H9 (cell line): ENCODE measurements at regions not wholly inside any gene's neighbourhood (a gene's known extent, or its start where the extent isn't known, plus 50 kb on each side); places are given as distances from the start of the nearest gene placed in this dataset.

Experiments used
- DNase-seq: peaks from one replicate; pipeline ENCODE4 v3.0.0-alpha.2; 2017
- H2AFZ ChIP-seq: one replicate; pipeline ENCODE4 v1.6.1; 2013; ENCODE audit warnings: mild to moderate bottlenecking, low read length, control low read depth, moderate library complexity
- H2AK5ac ChIP-seq: 2 replicates; pipeline ENCODE4 v1.6.1; 2013; ENCODE audit warnings: low read length, control low read depth, mixed read lengths; ENCODE audit not compliant: insufficient read length
- H2BK120ac ChIP-seq: one replicate; pipeline ENCODE4 v1.6.1; 2013; ENCODE audit warnings: low read depth, mild to moderate bottlenecking, low read length, control low read depth, inconsistent platforms; ENCODE audit not compliant: poor library complexity, severe bottlenecking
- H2BK12ac ChIP-seq: 2 replicates; pipeline ENCODE4 v1.6.1; 2013; ENCODE audit warnings: low read length, control low read depth, mixed read lengths, low read depth; ENCODE audit not compliant: insufficient read length
- H2BK15ac ChIP-seq: 2 replicates; pipeline ENCODE4 v1.6.1; 2013; ENCODE audit warnings: low read depth, low read length, control low read depth
- H2BK20ac ChIP-seq: one replicate; pipeline ENCODE4 v1.6.1; 2013; ENCODE audit warnings: low read depth, mild to moderate bottlenecking, low read length, control low read depth, inconsistent platforms; ENCODE audit not compliant: poor library complexity, severe bottlenecking
- H2BK5ac ChIP-seq: 2 replicates; pipeline ENCODE4 v1.6.1; 2013; ENCODE audit warnings: low read length, control low read depth, mixed read lengths; ENCODE audit not compliant: insufficient read length
- H3K14ac ChIP-seq: 2 replicates; pipeline ENCODE4 v1.6.1; 2013; ENCODE audit warnings: low read length, control low read depth; ENCODE audit not compliant: insufficient read depth
- H3K18ac ChIP-seq: 2 replicates; pipeline ENCODE4 v1.6.1; 2013; ENCODE audit warnings: low read depth, mild to moderate bottlenecking, mixed read lengths, low read length, control low read depth; ENCODE audit not compliant: insufficient read length
- H3K23ac ChIP-seq: 2 replicates; pipeline ENCODE4 v1.6.1; 2013; ENCODE audit warnings: low read length, control low read depth, mixed read lengths, low read depth; ENCODE audit not compliant: insufficient read length
- H3K23me2 ChIP-seq: 2 replicates; pipeline ENCODE4 v1.6.1; 2013; ENCODE audit warnings: low read depth, mild to moderate bottlenecking, mixed read lengths, low read length, control low read depth; ENCODE audit not compliant: insufficient read length, poor library complexity, severe bottlenecking
- H3K27ac ChIP-seq: 2 replicates; pipeline ENCODE4 v1.5.1; 2013; ENCODE audit warnings: low read length, control low read depth, mixed read lengths, low read depth; ENCODE audit not compliant: insufficient read length
- H3K27me3 ChIP-seq: 2 replicates; pipeline ENCODE4 v1.6.1; 2013; ENCODE audit warnings: low read length, control low read depth, inconsistent platforms; ENCODE audit not compliant: insufficient read depth
- H3K4ac ChIP-seq: 2 replicates; pipeline ENCODE4 v1.6.1; 2013; ENCODE audit warnings: low read depth, mild to moderate bottlenecking, control low read depth, inconsistent platforms, low read length, moderate library complexity
- H3K4me1 ChIP-seq: 2 replicates; pipeline ENCODE4 v1.6.1; 2013; ENCODE audit warnings: low read length, control low read depth, inconsistent platforms; ENCODE audit not compliant: insufficient read depth
- H3K4me2 ChIP-seq: 2 replicates; pipeline ENCODE4 v1.6.1; 2013; ENCODE audit warnings: low read length, control low read depth, mixed read lengths; ENCODE audit not compliant: insufficient read length, insufficient read depth
- H3K56ac ChIP-seq: 2 replicates; pipeline ENCODE4 v1.6.1; 2013; ENCODE audit warnings: low read depth, mild to moderate bottlenecking, mixed read lengths, low read length, control low read depth; ENCODE audit not compliant: insufficient read length
- H3K79me1 ChIP-seq: 2 replicates; pipeline ENCODE4 v1.6.1; 2013; ENCODE audit warnings: low read depth, mild to moderate bottlenecking, moderate library complexity, low read length, control low read depth, inconsistent platforms; ENCODE audit not compliant: insufficient read depth, poor library complexity, severe bottlenecking
- H3K79me2 ChIP-seq: 2 replicates; pipeline ENCODE4 v1.6.1; 2013; ENCODE audit warnings: low read length, control low read depth, inconsistent platforms; ENCODE audit not compliant: insufficient read depth
- H3K9ac ChIP-seq: 2 replicates; pipeline ENCODE4 v1.6.1; 2013; ENCODE audit warnings: low read length, control low read depth, mixed read lengths; ENCODE audit not compliant: insufficient read length; ENCODE audit errors: extremely low read depth
- H3K9me3 ChIP-seq: one replicate; pipeline ENCODE4 v1.6.1; 2013; ENCODE audit warnings: low read depth, low read length, inconsistent platforms; ENCODE audit not compliant: control insufficient read depth
- H3T11ph ChIP-seq: one replicate; pipeline ENCODE4 v1.6.1; 2013; ENCODE audit warnings: mild to moderate bottlenecking, low read length, control low read depth, inconsistent platforms
- H4K20me1 ChIP-seq: one replicate; pipeline ENCODE4 v1.6.1; 2013; ENCODE audit not compliant: control insufficient read depth, insufficient read length, insufficient read depth
- H4K5ac ChIP-seq: 2 replicates; pipeline ENCODE4 v1.6.1; 2013; ENCODE audit warnings: low read depth, mild to moderate bottlenecking, mixed read lengths, low read length, control low read depth; ENCODE audit not compliant: insufficient read length
- H4K8ac ChIP-seq: replicated peaks from 2 replicates; pipeline ENCODE4 v1.6.1; 2013; ENCODE audit warnings: low read length, control low read depth, mixed read lengths, low read depth; ENCODE audit not compliant: insufficient read length
- H4K91ac ChIP-seq: 2 replicates; pipeline ENCODE4 v1.6.1; 2013; ENCODE audit warnings: low read depth, mild to moderate bottlenecking, moderate library complexity, mixed read lengths, low read length, control low read depth; ENCODE audit not compliant: insufficient read length
- H3K27ac Mint-ChIP-seq, 3 experiments: 2 replicates in 2 of 3; 3 replicates in 1 of 3; pipeline ENCODE4 v1.8.0; 2020 to 2021; ENCODE audit warnings: mixed read lengths in 3 of 3, mild to moderate bottlenecking in 1 of 3, moderate library complexity in 1 of 3
- H3K27me3 Mint-ChIP-seq: 2 replicates; pipeline ENCODE4 v1.8.0; 2021; ENCODE audit warnings: low read depth, mild to moderate bottlenecking, moderate library complexity, mixed read lengths
- H3K36me3 Mint-ChIP-seq, 3 experiments: 2 replicates in 2 of 3; 3 replicates in 1 of 3; pipeline ENCODE4 v1.8.0; 2020 to 2021; ENCODE audit warnings: low read depth in 3 of 3, mixed read lengths in 3 of 3; ENCODE audit not compliant: insufficient read depth in 1 of 3
- H3K4me1 Mint-ChIP-seq, 2 experiments: 2 replicates each; pipeline ENCODE4 v1.8.0; 2020; ENCODE audit warnings: mixed read lengths in 2 of 2
- H3K4me3 Mint-ChIP-seq, 2 experiments: 2 replicates in 1 of 2; 3 replicates in 1 of 2; pipeline ENCODE4 v1.8.0; 2020 to 2021; ENCODE audit warnings: mild to moderate bottlenecking in 2 of 2, mixed read lengths in 2 of 2, moderate library complexity in 1 of 2
- H3K9me3 Mint-ChIP-seq, 2 experiments: 2 replicates in 1 of 2; 3 replicates in 1 of 2; pipeline ENCODE4 v1.8.0; 2020; ENCODE audit warnings: mild to moderate bottlenecking in 2 of 2, mixed read lengths in 2 of 2, moderate library complexity in 1 of 2
- WGBS: extraction: QIAGEN DNeasy Blood & Tissue Kit; methylation state at CpG from one replicate; pipeline ENCODE4 v1.1.7; 2013; ENCODE audit warnings: missing lambda C conversion rate, low lambda C conversion rate, mixed read lengths; ENCODE audit not compliant: insufficient read length; ENCODE audit errors: extremely low coverage; 5-methylcytosine and 5-hydroxymethylcytosine counted together
- TF ChIP-seq, protein P1 (sequence below): fragments of 200-600 bp; sonication (generic); conservative IDR thresholded peaks from 3 replicates; pipeline ENCODE4 v1.8.0; 2021; ENCODE audit warnings: antibody characterized with exemption, mild to moderate bottlenecking

DNA sequence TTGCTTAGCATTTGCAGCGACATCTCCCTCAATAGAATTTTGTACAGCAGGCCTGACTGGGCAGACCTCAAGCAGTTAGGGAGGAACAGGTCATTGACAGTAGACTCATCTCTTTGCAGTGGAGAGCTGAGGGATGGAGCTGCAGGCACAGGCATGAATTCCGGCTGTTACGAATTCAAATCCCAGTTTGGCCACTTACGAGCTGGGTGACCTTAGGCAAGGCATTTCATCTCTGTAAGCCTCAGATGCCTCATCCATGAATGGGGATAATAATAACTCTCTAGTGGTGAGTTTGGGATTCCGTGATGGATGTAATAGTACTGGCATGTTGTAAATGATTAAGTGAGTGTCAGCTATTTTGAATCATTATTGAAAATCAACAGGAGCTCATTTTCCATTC is 195.3 kb downstream of the SEMA6A start:
- no peaks in the 10 kb centered on the region; a peak in 1 of 7 replicates for H3K36me3 Mint-ChIP-seq
- no peaks in the 10 kb centered on the region for H3K27me3 ChIP-seq
- H2BK15ac ChIP-seq: no peak overlapping the region
- H3K4ac ChIP-seq: no peak overlapping the region
- no peaks in the 10 kb centered on the region for H3K79me2 ChIP-seq
- H3K9ac ChIP-seq: no peak overlapping the region
- H4K91ac ChIP-seq: no peak overlapping the region
- no peak overlapping the region for H2AFZ ChIP-seq
- no peak overlapping the region for H2BK20ac ChIP-seq
- TF ChIP-seq, protein P1, sequence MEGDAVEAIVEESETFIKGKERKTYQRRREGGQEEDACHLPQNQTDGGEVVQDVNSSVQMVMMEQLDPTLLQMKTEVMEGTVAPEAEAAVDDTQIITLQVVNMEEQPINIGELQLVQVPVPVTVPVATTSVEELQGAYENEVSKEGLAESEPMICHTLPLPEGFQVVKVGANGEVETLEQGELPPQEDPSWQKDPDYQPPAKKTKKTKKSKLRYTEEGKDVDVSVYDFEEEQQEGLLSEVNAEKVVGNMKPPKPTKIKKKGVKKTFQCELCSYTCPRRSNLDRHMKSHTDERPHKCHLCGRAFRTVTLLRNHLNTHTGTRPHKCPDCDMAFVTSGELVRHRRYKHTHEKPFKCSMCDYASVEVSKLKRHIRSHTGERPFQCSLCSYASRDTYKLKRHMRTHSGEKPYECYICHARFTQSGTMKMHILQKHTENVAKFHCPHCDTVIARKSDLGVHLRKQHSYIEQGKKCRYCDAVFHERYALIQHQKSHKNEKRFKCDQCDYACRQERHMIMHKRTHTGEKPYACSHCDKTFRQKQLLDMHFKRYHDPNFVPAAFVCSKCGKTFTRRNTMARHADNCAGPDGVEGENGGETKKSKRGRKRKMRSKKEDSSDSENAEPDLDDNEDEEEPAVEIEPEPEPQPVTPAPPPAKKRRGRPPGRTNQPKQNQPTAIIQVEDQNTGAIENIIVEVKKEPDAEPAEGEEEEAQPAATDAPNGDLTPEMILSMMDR: no peak
- H2BK5ac ChIP-seq: no peak overlapping the region
- no peak overlapping the region for H3K4me2 ChIP-seq
- H3K4me3 Mint-ChIP-seq: no peak overlapping the region
- no peaks in the 10 kb centered on the region for H3K9me3 Mint-ChIP-seq
- H3K23ac ChIP-seq: no peak overlapping the region
- WGBS: no CpG with 5 or more reads among the region's 5 CpGs
- no peak overlapping the region for H2BK120ac ChIP-seq
- no peak overlapping the region for H3K56ac ChIP-seq
- no peak overlapping the region for H3K27ac ChIP-seq
- no peak overlapping the region for H3T11ph ChIP-seq
- H3K27ac Mint-ChIP-seq: no peak overlapping the region
- no peaks in the 10 kb centered on the region for H3K23me2 ChIP-seq
- peaks cover 4% of the 10 kb centered on the region; the same call in 1 of the 2 replicates for H3K4me1 ChIP-seq
- H3K27me3 Mint-ChIP-seq: no peaks in the 10 kb centered on the region
- no peaks in the 10 kb centered on the region for H3K9me3 ChIP-seq
- no peak overlapping the region for H2BK12ac ChIP-seq
- peaks cover 30 to 32% of the 10 kb centered on the region in 2 experiments for H3K4me1 Mint-ChIP-seq
- H3K79me1 ChIP-seq: no peaks in the 10 kb centered on the region
- H2AK5ac ChIP-seq: no peak overlapping the region
- no peak for DNase-seq
- H3K18ac ChIP-seq: no peak overlapping the region
- no peak overlapping the region for H4K8ac ChIP-seq
- no peak overlapping the region for H3K14ac ChIP-seq
- H4K5ac ChIP-seq: no peak overlapping the region
- H4K20me1 ChIP-seq: no peaks in the 10 kb centered on the region
